PC-3 (cell line): ENCODE measurements at regions not wholly inside any gene's neighbourhood (a gene's known extent, or its start where the extent isn't known, plus 50 kb on each side); places are given as distances from the start of the nearest gene placed in this dataset.

Experiments
- ATAC-seq: fragments of 200-7000 bp; cut with Tn5 transposase; 2 replicates; pipeline ENCODE4 v1.9.1; 2020; ENCODE audit warnings: mild to moderate bottlenecking, moderate library complexity
- BruUV-seq: library from RNA; stranded (reverse); fragments of 400-500 nt; replicated peaks from 2 replicates; lab custom pipeline; 2021; lab: Mats Ljungman, UMichigan
- CTCF ChIA-PET: fragments of 300-600 bp; sonication (Branson Sonifier 250); formaldehyde crosslinking; loops from one replicate; lab custom pipeline; 2022; ENCODE audit warnings: antibody characterized with exemption; lab: Charles Lee
- POLR2A ChIA-PET: fragments of 300-600 bp; sonication (Branson Sonifier 250); formaldehyde crosslinking; loops from one replicate; lab custom pipeline; 2022; ENCODE audit warnings: antibody characterized with exemption; ENCODE audit not compliant: unreplicated experiment; lab: Charles Lee
- DNase-seq: peaks from one replicate; pipeline ENCODE4 v3.0.0-alpha.2; 2015
- H2AFZ ChIP-seq: fragments of 300-600 bp; sonication (generic); 2 replicates; pipeline ENCODE4 v1.6.0; 2016; ENCODE audit warnings: antibody characterized with exemption, low read length
- H3F3A ChIP-seq: fragments of 300-600 bp; sonication (generic); one replicate; pipeline ENCODE4 v1.6.0; 2017; ENCODE audit warnings: antibody characterized with exemption, low read length, control low read depth, mild to moderate bottlenecking; ENCODE audit not compliant: unreplicated experiment
- H3K27ac ChIP-seq: fragments of 300-600 bp; sonication (generic); 2 replicates; pipeline ENCODE4 v1.5.1; 2016; ENCODE audit warnings: mild to moderate bottlenecking, low read length
- H3K27me3 ChIP-seq: fragments of 300-600 bp; sonication (generic); 2 replicates; pipeline ENCODE4 v1.6.1; 2016; ENCODE audit warnings: low read length, mixed read lengths
- H3K36me3 ChIP-seq: fragments of 300-600 bp; sonication (generic); 2 replicates; pipeline ENCODE4 v1.6.1; 2016; ENCODE audit warnings: low read depth, mixed run types, low read length, mixed read lengths
- H3K4me1 ChIP-seq: fragments of 300-600 bp; sonication (generic); 2 replicates; pipeline ENCODE4 v1.5.1; 2016; ENCODE audit warnings: low read length; ENCODE audit not compliant: insufficient read depth
- H3K4me2 ChIP-seq: fragments of 300-600 bp; sonication (generic); 2 replicates; pipeline ENCODE4 v1.6.0; 2016; ENCODE audit warnings: low read length
- H3K4me3 ChIP-seq: fragments of 300-600 bp; sonication (generic); 2 replicates; pipeline ENCODE4 v1.5.1; 2016; ENCODE audit warnings: mild to moderate bottlenecking, low read length, mixed read lengths
- H3K79me2 ChIP-seq: fragments of 300-600 bp; sonication (generic); 2 replicates; pipeline ENCODE4 v1.6.1; 2017; ENCODE audit warnings: low read length, mixed read lengths
- H3K9ac ChIP-seq: fragments of 300-600 bp; sonication (generic); 2 replicates; pipeline ENCODE4 v1.6.0; 2016; ENCODE audit warnings: mild to moderate bottlenecking, low read length
- H3K9me2 ChIP-seq: fragments of 300-600 bp; sonication (generic); replicated peaks from 2 replicates; pipeline ENCODE4 v1.6.1; 2016; ENCODE audit warnings: mixed run types, low read length, mixed read lengths
- H3K9me3 ChIP-seq: fragments of 300-600 bp; sonication (generic); 2 replicates; pipeline ENCODE4 v1.6.1; 2016; ENCODE audit warnings: low read length, mixed read lengths
- H4K20me1 ChIP-seq: fragments of 300-600 bp; sonication (generic); 2 replicates; pipeline ENCODE4 v1.6.1; 2016; ENCODE audit warnings: low read length, mixed read lengths
- EZH2 ChIP-seq: fragments of 300-600 bp; sonication (generic); IDR thresholded peaks from one replicate; pipeline ENCODE4 v1.6.1; 2017; ENCODE audit warnings: antibody characterized with exemption, mild to moderate bottlenecking, low read length; ENCODE audit not compliant: unreplicated experiment
- EZH2phosphoT487 ChIP-seq: fragments of 300-600 bp; sonication (generic); IDR thresholded peaks from 2 replicates; pipeline ENCODE4 v1.6.1; 2018; ENCODE audit warnings: mild to moderate bottlenecking, antibody characterized with exemption, low read length, borderline replicate concordance
- intact Hi-C: fragments of 100-400 bp; cut with micrococcal nuclease; formaldehyde crosslinking; loops from 2 replicates; pipeline ENCODE4 v1.9.0; 2023
- TF ChIP-seq, protein P1 (sequence below): fragments of 300-600 bp; sonication (generic); conservative IDR thresholded peaks from 2 replicates; pipeline ENCODE4 v1.5.1; 2017; ENCODE audit warnings: antibody characterized with exemption, low read depth, mild to moderate bottlenecking, low read length

GRCh38 chr2:17043173-17043572 is 377.5 kb upstream of the CYRIA start:
- ATAC-seq, result no peak
- CTCF ChIA-PET, result no interaction called here
- TF ChIP-seq EZH2phosphoT487, result no peak
- TF ChIP-seq EZH2, result no peak
- TF ChIP-seq, protein P1, sequence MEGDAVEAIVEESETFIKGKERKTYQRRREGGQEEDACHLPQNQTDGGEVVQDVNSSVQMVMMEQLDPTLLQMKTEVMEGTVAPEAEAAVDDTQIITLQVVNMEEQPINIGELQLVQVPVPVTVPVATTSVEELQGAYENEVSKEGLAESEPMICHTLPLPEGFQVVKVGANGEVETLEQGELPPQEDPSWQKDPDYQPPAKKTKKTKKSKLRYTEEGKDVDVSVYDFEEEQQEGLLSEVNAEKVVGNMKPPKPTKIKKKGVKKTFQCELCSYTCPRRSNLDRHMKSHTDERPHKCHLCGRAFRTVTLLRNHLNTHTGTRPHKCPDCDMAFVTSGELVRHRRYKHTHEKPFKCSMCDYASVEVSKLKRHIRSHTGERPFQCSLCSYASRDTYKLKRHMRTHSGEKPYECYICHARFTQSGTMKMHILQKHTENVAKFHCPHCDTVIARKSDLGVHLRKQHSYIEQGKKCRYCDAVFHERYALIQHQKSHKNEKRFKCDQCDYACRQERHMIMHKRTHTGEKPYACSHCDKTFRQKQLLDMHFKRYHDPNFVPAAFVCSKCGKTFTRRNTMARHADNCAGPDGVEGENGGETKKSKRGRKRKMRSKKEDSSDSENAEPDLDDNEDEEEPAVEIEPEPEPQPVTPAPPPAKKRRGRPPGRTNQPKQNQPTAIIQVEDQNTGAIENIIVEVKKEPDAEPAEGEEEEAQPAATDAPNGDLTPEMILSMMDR, result no peak

GRCh38 chr2:17036361-17036760 is 370.7 kb upstream of the CYRIA start:
- Histone ChIP-seq H3K27me3 (no peaks in the 10 kb centered on the region), H4K20me1 (no peaks in the 10 kb centered on the region), H2AFZ (no peak overlapping the region), H3F3A (no peaks in the 10 kb centered on the region), H3K9me3 (0 out of 2 replicates have a peak, but pooled peaks cover 3% of the 10 kb centered on the region), H3K79me2 (no peaks in the 10 kb centered on the region), H3K27ac (no peak overlapping the region), H3K4me3 (no peak overlapping the region), H3K4me1 (no peaks in the 10 kb centered on the region), H3K36me3 (no peaks in the 10 kb centered on the region), H3K9me2 (no peaks in the 10 kb centered on the region), H3K4me2 (no peak overlapping the region), H3K9ac (no peak overlapping the region)
- no TSS peak for BruUV-seq
- ATAC-seq (no peak), DNase-seq (no peak)
- intact Hi-C loops, result no loop called here
- no peak for TF ChIP-seq EZH2phosphoT487
- TF ChIP-seq, protein P1, result no peak
- CTCF ChIA-PET, result no interaction called here
- POLR2A ChIA-PET, result no interaction called here

More at GRCh38 chr2:17043173-17043572, 377.5 kb upstream of the CYRIA start:
- H3K9me2 ChIP-seq, result no peaks in the 10 kb centered on the region
- no peaks in the 10 kb centered on the region for H3K4me1 ChIP-seq
- H3K36me3 ChIP-seq, result no peaks in the 10 kb centered on the region
- H3K4me3 ChIP-seq, result no peak overlapping the region
- H3K79me2 ChIP-seq, result no peaks in the 10 kb centered on the region
- no peaks in the 10 kb centered on the region for H4K20me1 ChIP-seq
- no peaks in the 10 kb centered on the region for H3F3A ChIP-seq
- no peak overlapping the region for H3K4me2 ChIP-seq
- no TSS peak for BruUV-seq
- no peak overlapping the region for H3K27ac ChIP-seq
- DNase-seq, result no peak
- H3K27me3 ChIP-seq, result no peaks in the 10 kb centered on the region
- POLR2A ChIA-PET, result no interaction called here
- H3K9me3 ChIP-seq, result 0 out of 2 replicates have a peak, but pooled peaks cover 9% of the 10 kb centered on the region
- no peak overlapping the region for H2AFZ ChIP-seq
- intact Hi-C loops, result no loop called here
- no peak overlapping the region for H3K9ac ChIP-seq

DNA sequence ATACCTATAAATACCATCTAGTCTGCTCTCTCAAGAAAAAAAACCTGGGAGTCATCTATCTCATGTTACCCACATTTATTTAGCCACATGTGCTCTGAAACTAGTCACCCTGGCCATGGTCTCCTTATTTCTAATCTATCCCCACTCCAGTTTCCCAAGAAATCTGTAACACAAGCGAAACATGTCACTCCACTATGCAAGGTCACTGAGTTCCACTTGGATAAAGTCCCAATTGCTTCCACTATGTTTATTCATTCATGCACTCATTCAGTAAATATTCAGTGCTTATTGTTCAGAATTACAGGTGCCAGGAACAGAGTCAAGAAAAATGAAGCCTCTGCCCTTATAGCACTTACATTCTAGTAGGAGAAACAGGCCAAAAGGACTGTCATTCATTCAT is 369.4 kb upstream of the CYRIA start:
- POLR2A ChIA-PET, result no interaction called here
- H3K27me3 ChIP-seq, result no peaks in the 10 kb centered on the region
- no peak overlapping the region for H3K4me2 ChIP-seq
- DNase-seq (no peak), ATAC-seq (no peak)
- H3F3A ChIP-seq, result no peaks in the 10 kb centered on the region
- H3K4me1 ChIP-seq, result no peaks in the 10 kb centered on the region
- no peaks in the 10 kb centered on the region for H3K9me2 ChIP-seq
- H3K27ac ChIP-seq, result no peak overlapping the region
- intact Hi-C loops, result no loop called here
- no peaks in the 10 kb centered on the region for H4K20me1 ChIP-seq
- H2AFZ ChIP-seq, result no peak overlapping the region
- 0 out of 2 replicates have a peak, but pooled peaks cover 3% of the 10 kb centered on the region for H3K9me3 ChIP-seq
- no peak overlapping the region for H3K9ac ChIP-seq
- no TSS peak for BruUV-seq
- no peak overlapping the region for H3K4me3 ChIP-seq
- TF ChIP-seq, protein P1, result no peak
- no peak for TF ChIP-seq EZH2phosphoT487
- H3K79me2 ChIP-seq, result no peaks in the 10 kb centered on the region
- H3K36me3 ChIP-seq, result no peaks in the 10 kb centered on the region
- CTCF ChIA-PET, result no interaction called here
